ENCODE measurements at regions not wholly inside any gene's neighbourhood (a gene's known extent, or its start where the extent isn't known, plus 50 kb on each side); places are given as distances from the start of the nearest gene placed in this dataset.

GRCh38 chr18:29087616-29088246 is 910.8 kb upstream of the CDH2 start:
- no peak overlapping the region for H3K14ac ChIP-seq (ENCODE audit: insufficient read length)
- no peaks in the 10 kb centered on the region for H3K4me1 ChIP-seq (replicated peaks in 1 of 4; ENCODE audit: control insufficient read depth in 3 of 4, insufficient read depth in 4 of 4, low read length in 3 of 4)
- H3K4me3 ChIP-seq (ENCODE audit: extremely low read depth in 1 of 4, insufficient read depth in 2 of 4, low read depth in 3 of 4, low read length in 4 of 4) = no peak overlapping the region
- H2BK12ac ChIP-seq (ENCODE audit: low read depth, low read length) = no peak overlapping the region
- DNase-seq (ENCODE audit: low read depth in 1 of 2, low spot score in 2 of 2) (no peak), FAIRE-seq (no peak)
- no peak overlapping the region for H3K4ac ChIP-seq (replicated peaks; ENCODE audit: insufficient read length, low read depth, low read length)
- no peak overlapping the region for H4K91ac ChIP-seq (replicated peaks; ENCODE audit: insufficient read length, low read length)
- H2AK5ac ChIP-seq (ENCODE audit: low read depth, low read length) = no peak overlapping the region
- no peak overlapping the region for H3K18ac ChIP-seq (ENCODE audit: extremely low read depth, low read length)
- no peaks in the 10 kb centered on the region for H4K20me1 ChIP-seq (replicated peaks in 1 of 2; ENCODE audit: control insufficient read depth in 1 of 2, insufficient read depth in 2 of 2, low read length in 2 of 2)
- no peak overlapping the region for H2BK5ac ChIP-seq (ENCODE audit: low read depth, low read length)
- no peaks in the 10 kb centered on the region for H3K36me3 ChIP-seq (ENCODE audit: control insufficient read depth in 2 of 4, insufficient read depth in 4 of 4, low read length in 3 of 4)
- no peak overlapping the region for H4K8ac ChIP-seq (ENCODE audit: extremely low read depth, insufficient read depth, low read length)
- no peak overlapping the region for H3K4me2 ChIP-seq (ENCODE audit: insufficient read depth in 1 of 2, low read depth in 2 of 2, low read length in 2 of 2)
- H4K5ac ChIP-seq (ENCODE audit: insufficient read length, low read depth, low read length) = no peak overlapping the region
- no peaks in the 10 kb centered on the region for H3K79me2 ChIP-seq (ENCODE audit: control insufficient read depth in 1 of 2, insufficient read depth in 2 of 2, low read length in 2 of 2)
- CTCF ChIA-PET (ENCODE audit: partially characterized antibody) = no interaction called here
- 89% methylated on average over 3 of the region's 3 CpGs; no CpG with 5 or more reads in 1 of the 2 experiments for WGBS, 2 experiments (ENCODE audit: extremely low coverage in 1 of 2, insufficient coverage in 1 of 2, insufficient read length in 1 of 2, insufficient replicate concordance in 2 of 2, low coverage in 1 of 2, low lambda C conversion rate in 2 of 2, missing lambda C conversion rate in 1 of 2)
- H3K23ac ChIP-seq (ENCODE audit: insufficient read length) = no peak overlapping the region
- 0 out of 2 replicates have a peak overlapping the region, but pooled peaks have one; percentile 26 for H2AFZ ChIP-seq (ENCODE audit: low read length)
- H3K9me3 ChIP-seq (ENCODE audit: insufficient read depth in 2 of 2, low read depth in 1 of 2, low read length in 1 of 2) = no peaks in the 10 kb centered on the region
- no peak overlapping the region for H3K9ac ChIP-seq (replicated peaks in 1 of 4; ENCODE audit: extremely low read depth in 1 of 4, low read depth in 3 of 4, low read length in 3 of 4)
- H2BK20ac ChIP-seq (ENCODE audit: low read length) = no peak overlapping the region
- no peaks in the 10 kb centered on the region for H3K27me3 ChIP-seq (replicated peaks in 1 of 4; ENCODE audit: control insufficient read depth in 3 of 4, extremely low read depth in 1 of 4, insufficient read depth in 3 of 4, low read length in 3 of 4)
- no peak overlapping the region for H2BK120ac ChIP-seq (replicated peaks; ENCODE audit: low read depth, low read length)
- no peaks in the 10 kb centered on the region for H3K79me1 ChIP-seq (ENCODE audit: low read depth, low read length)
- H3K27ac ChIP-seq (ENCODE audit: low read depth, low read length) = no peak overlapping the region
- H3K23me2 ChIP-seq (ENCODE audit: low read depth, low read length) = no peaks in the 10 kb centered on the region
- H3K56ac ChIP-seq (replicated peaks; ENCODE audit: insufficient read length, low read depth, low read length) = no peak overlapping the region
- H2BK15ac ChIP-seq (ENCODE audit: low read length) = no peak overlapping the region
- POLR2A ChIA-PET (ENCODE audit: partially characterized antibody) = no interaction called here
- TF ChIP-seq POLR2A (IDR thresholded peaks at IDR 0.05; ENCODE audit: control extremely low read depth in 1 of 2, low read depth in 2 of 2, low read length in 2 of 2) = no peak
- no peak for TF ChIP-seq RBBP5 (IDR thresholded peaks at IDR 0.05; ENCODE audit: borderline replicate concordance, low read depth, low read length)
- no peak for TF ChIP-seq ASH2L (IDR thresholded peaks at IDR 0.05; ENCODE audit: low read length)
- TF ChIP-seq EZH2 (IDR thresholded peaks at IDR 0.05; ENCODE audit: low read depth, low read length, severe bottlenecking) = no peak
- TF ChIP-seq POLR2AphosphoS5 (IDR thresholded peaks at IDR 0.05; ENCODE audit: low read depth, low read length) = no peak
- no peak for TF ChIP-seq CREB1 (IDR thresholded peaks at IDR 0.05)
- TF ChIP-seq MAFK (IDR thresholded peaks at IDR 0.05; ENCODE audit: low read depth, low read length) = no peak
- no peak for TF ChIP-seq SAP30 (IDR thresholded peaks at IDR 0.05; ENCODE audit: insufficient read depth, insufficient replicate concordance, low read length)
- TF ChIP-seq, protein P1, sequence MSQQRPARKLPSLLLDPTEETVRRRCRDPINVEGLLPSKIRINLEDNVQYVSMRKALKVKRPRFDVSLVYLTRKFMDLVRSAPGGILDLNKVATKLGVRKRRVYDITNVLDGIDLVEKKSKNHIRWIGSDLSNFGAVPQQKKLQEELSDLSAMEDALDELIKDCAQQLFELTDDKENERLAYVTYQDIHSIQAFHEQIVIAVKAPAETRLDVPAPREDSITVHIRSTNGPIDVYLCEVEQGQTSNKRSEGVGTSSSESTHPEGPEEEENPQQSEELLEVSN (IDR thresholded peaks at IDR 0.05) = no peak
- TF ChIP-seq KDM5A (IDR thresholded peaks at IDR 0.05; ENCODE audit: low read length) = no peak
- no peak for TF ChIP-seq GTF2F1 (IDR thresholded peaks at IDR 0.05; ENCODE audit: borderline replicate concordance, low read depth, low read length)
- no peak for TF ChIP-seq CTBP2 (IDR thresholded peaks at IDR 0.05; ENCODE audit: borderline replicate concordance, insufficient read depth, insufficient read length, low read length)
- TF ChIP-seq SIRT6 (IDR thresholded peaks at IDR 0.05; ENCODE audit: low read length) = no peak
- no peak for TF ChIP-seq RXRA (IDR thresholded peaks at IDR 0.05; ENCODE audit: insufficient read depth, low read depth, low read length)
- no peak for TF ChIP-seq SRF (IDR thresholded peaks at IDR 0.05; ENCODE audit: low read depth, low read length)
